ENCODE measurements at regions not wholly inside any gene's neighbourhood (a gene's known extent, or its start where the extent isn't known, plus 50 kb on each side); places are given as distances from the start of the nearest gene placed in this dataset.

GRCh38 chr13:40170091-40170490, 496.4 kb downstream of the FOXO1 start:
- no peak for TF ChIP-seq CTCF (IDR thresholded peaks at IDR 0.05; ENCODE audit: partially characterized antibody, unreplicated experiment)
- Mint-ChIP-seq H3K4me1 (ENCODE audit: low read depth, unreplicated experiment) (peaks cover 5% of the 10 kb centered on the region), H3K9me3 (ENCODE audit: unreplicated experiment) (no peaks in the 10 kb centered on the region), H3K27me3 (ENCODE audit: unreplicated experiment) (no peaks in the 10 kb centered on the region), H3K4me3 (ENCODE audit: unreplicated experiment) (no peak overlapping the region), H3K27ac (ENCODE audit: unreplicated experiment) (no peak overlapping the region), H3K36me3 (ENCODE audit: unreplicated experiment) (no peaks in the 10 kb centered on the region)
- no peak for DNase-seq

- TF ChIP-seq CTCF (IDR thresholded peaks at IDR 0.05; ENCODE audit: partially characterized antibody, unreplicated experiment): no peak
These were observed 495.5 kb downstream of the FOXO1 start for GRCh38 chr13:40170982-40171381.

DNA sequence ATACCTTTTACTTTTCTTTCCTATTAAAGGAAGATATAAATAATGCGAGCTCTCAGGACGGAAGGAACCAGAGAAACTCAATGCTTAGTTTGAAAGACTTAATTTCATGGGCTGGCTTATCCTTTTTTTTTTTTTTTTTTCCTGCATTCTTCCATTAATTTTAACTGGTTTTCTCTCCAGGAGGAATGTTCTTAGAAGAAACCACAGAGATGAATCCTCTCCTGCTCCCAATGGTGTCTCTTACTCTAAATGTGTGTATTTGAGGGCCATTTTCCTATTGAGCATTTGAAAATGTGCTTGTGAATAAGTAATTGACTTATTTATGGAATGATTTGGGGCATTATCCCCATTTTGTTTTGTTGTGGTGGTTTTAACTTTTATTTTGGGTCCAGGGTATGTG, 494.9 kb downstream of the FOXO1 start:
- Mint-ChIP-seq H3K4me1 (ENCODE audit: low read depth, unreplicated experiment) (peaks cover 5% of the 10 kb centered on the region), H3K9me3 (ENCODE audit: unreplicated experiment) (no peaks in the 10 kb centered on the region), H3K4me3 (ENCODE audit: unreplicated experiment) (no peak overlapping the region)

More at GRCh38 chr13:40170982-40171381, 495.5 kb downstream of the FOXO1 start:
- H3K4me3 Mint-ChIP-seq (ENCODE audit: unreplicated experiment): no peak overlapping the region
- H3K36me3 Mint-ChIP-seq (ENCODE audit: unreplicated experiment): no peaks in the 10 kb centered on the region
- DNase-seq: no peak
- peaks cover 5% of the 10 kb centered on the region for H3K4me1 Mint-ChIP-seq (ENCODE audit: low read depth, unreplicated experiment)
- H3K27me3 Mint-ChIP-seq (ENCODE audit: unreplicated experiment): no peaks in the 10 kb centered on the region
- no peaks in the 10 kb centered on the region for H3K9me3 Mint-ChIP-seq (ENCODE audit: unreplicated experiment)
- no peak overlapping the region for H3K27ac Mint-ChIP-seq (ENCODE audit: unreplicated experiment)

DNA sequence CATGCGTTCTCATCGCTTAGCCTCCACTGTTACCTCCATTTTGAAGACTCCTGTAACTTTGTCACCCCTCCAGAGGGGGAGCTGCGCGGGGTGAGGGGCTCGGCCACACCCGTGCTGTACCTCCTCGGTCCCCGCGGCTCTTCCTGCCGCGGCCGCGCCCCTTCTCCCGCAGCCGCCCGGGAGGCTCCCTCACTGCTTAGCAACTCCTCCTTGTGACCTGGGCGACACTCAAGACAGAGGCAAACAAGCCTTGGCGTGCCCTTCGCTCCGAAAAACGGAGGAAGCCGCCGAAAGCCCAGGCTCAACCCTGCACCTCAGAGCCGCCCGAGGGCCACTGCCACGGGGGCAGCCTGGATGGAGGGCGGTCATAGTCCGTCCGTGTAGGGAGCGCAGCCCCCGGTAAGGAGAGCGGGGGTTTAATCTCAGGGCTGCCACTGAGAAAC, 494.3 kb downstream of the FOXO1 start:
- peaks cover 5% of the 10 kb centered on the region for H3K4me1 Mint-ChIP-seq (ENCODE audit: low read depth, unreplicated experiment)
- DNase-seq: no peak
- H3K9me3 Mint-ChIP-seq (ENCODE audit: unreplicated experiment): no peaks in the 10 kb centered on the region
- no peaks in the 10 kb centered on the region for H3K27me3 Mint-ChIP-seq (ENCODE audit: unreplicated experiment)
- no peak for TF ChIP-seq CTCF (IDR thresholded peaks at IDR 0.05; ENCODE audit: partially characterized antibody, unreplicated experiment)
- H3K27ac Mint-ChIP-seq (ENCODE audit: unreplicated experiment): no peak overlapping the region
- H3K4me3 Mint-ChIP-seq (ENCODE audit: unreplicated experiment): no peak overlapping the region
- no peaks in the 10 kb centered on the region for H3K36me3 Mint-ChIP-seq (ENCODE audit: unreplicated experiment)

More for the DNA sequence above, 494.9 kb downstream of the FOXO1 start:
- no peak for TF ChIP-seq CTCF (IDR thresholded peaks at IDR 0.05; ENCODE audit: partially characterized antibody, unreplicated experiment)
- H3K27ac Mint-ChIP-seq (ENCODE audit: unreplicated experiment): no peak overlapping the region
- H3K27me3 Mint-ChIP-seq (ENCODE audit: unreplicated experiment): no peaks in the 10 kb centered on the region
- no peaks in the 10 kb centered on the region for H3K36me3 Mint-ChIP-seq (ENCODE audit: unreplicated experiment)
- DNase-seq: no peak

DNA sequence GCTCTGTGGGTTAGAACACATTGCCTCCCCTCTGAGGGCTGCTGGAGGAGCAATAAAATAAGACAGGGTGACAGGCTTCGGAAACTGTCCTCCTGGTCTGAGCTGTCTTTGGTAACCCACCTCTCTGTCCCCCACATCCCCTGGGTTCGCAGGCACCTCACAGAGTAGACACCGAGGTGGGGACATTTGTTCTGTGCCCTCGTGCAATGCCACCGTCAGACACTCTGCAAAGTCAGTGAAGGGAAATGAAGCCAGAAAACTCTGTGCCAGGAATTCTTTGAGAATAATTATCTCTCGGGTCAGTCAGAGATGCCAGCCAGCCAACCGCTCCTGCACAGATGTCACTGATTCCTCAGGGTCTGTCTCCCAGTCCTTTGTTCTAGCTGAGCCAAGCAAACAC, 493.6 kb downstream of the FOXO1 start:
- H3K9me3 Mint-ChIP-seq (ENCODE audit: unreplicated experiment): no peaks in the 10 kb centered on the region

More for the DNA sequence above, 493.6 kb downstream of the FOXO1 start:
- Mint-ChIP-seq H3K27me3 (ENCODE audit: unreplicated experiment) (no peaks in the 10 kb centered on the region), H3K4me3 (ENCODE audit: unreplicated experiment) (no peak overlapping the region), H3K27ac (ENCODE audit: unreplicated experiment) (peak overlapping the region; percentile 29), H3K36me3 (ENCODE audit: unreplicated experiment) (no peaks in the 10 kb centered on the region), H3K4me1 (ENCODE audit: low read depth, unreplicated experiment) (peaks cover 5% of the 10 kb centered on the region)
- DNase-seq: no peak
- no peak for TF ChIP-seq CTCF (IDR thresholded peaks at IDR 0.05; ENCODE audit: partially characterized antibody, unreplicated experiment)

Measured in glutamatergic neuron (in vitro differentiated cells).